DMS53 treated with DMSO at 0.1 percent for 48 hours (cell line): ENCODE measurements at regions not wholly inside any gene's neighbourhood (a gene's known extent, or its start where the extent isn't known, plus 50 kb on each side); places are given as distances from the start of the nearest gene placed in this dataset.
"Not testable (repeated sequence)": the region's sequence is repeated elsewhere in the genome, so short reads cannot be mapped to it uniquely, and the experiment has no call there.

ENCODE experiments used
- DNase-seq: peaks from one replicate; lab custom pipeline; 2025; ENCODE audit not compliant: unreplicated experiment; lab: John Stamatoyannopoulos, UW

- DNase-seq = no peak
Measured at GRCh38 chr18:78240627-78241252, 738.9 kb upstream of the SALL3 start.

- DNase-seq = no peak
Measured at GRCh38 chr18:78241535-78242253, 737.9 kb upstream of the SALL3 start.

- no peak for DNase-seq
Measured at GRCh38 chr18:78242254-78242643, 737.4 kb upstream of the SALL3 start.

- no peak for DNase-seq
Measured at GRCh38 chr18:78242806-78243205, 736.8 kb upstream of the SALL3 start.

GRCh38 chr18:78244779-78245178 is 734.8 kb upstream of the SALL3 start:
- no peak for DNase-seq

- no peak for DNase-seq
Measured at GRCh38 chr18:78245451-78245850, 734.2 kb upstream of the SALL3 start.

- no peak for DNase-seq
Measured at GRCh38 chr18:78246050-78246449, 733.6 kb upstream of the SALL3 start.

GRCh38 chr18:78246588-78246987 is 733.0 kb upstream of the SALL3 start:
- no peak for DNase-seq

GRCh38 chr18:78247615-78248289 is 731.9 kb upstream of the SALL3 start:
- no peak for DNase-seq

- DNase-seq = no peak
Measured at GRCh38 chr18:78255013-78255412, 724.6 kb upstream of the SALL3 start.

- DNase-seq = no peak
Measured at GRCh38 chr18:78268226-78268988, 711.2 kb upstream of the SALL3 start.

GRCh38 chr18:78271790-78272189 is 707.8 kb upstream of the SALL3 start:
- DNase-seq = no peak

- no peak for DNase-seq
Measured at GRCh38 chr18:78273876-78274275, 705.7 kb upstream of the SALL3 start.

- not testable (repeated sequence) for DNase-seq
Measured at GRCh38 chr18:78283425-78283824, 696.2 kb upstream of the SALL3 start.

- DNase-seq = no peak
Measured at GRCh38 chr18:78292618-78293380, 686.8 kb upstream of the SALL3 start.

- DNase-seq = no peak
Measured at GRCh38 chr18:78293540-78293939, 686.1 kb upstream of the SALL3 start.

- DNase-seq = no peak
Measured at GRCh38 chr18:78293940-78294541, 685.6 kb upstream of the SALL3 start.

GRCh38 chr18:78295262-78295661 is 684.4 kb upstream of the SALL3 start:
- no peak for DNase-seq

- no peak for DNase-seq
Measured at GRCh38 chr18:78296166-78296565, 683.5 kb upstream of the SALL3 start.

GRCh38 chr18:78297048-78297447 is 682.6 kb upstream of the SALL3 start:
- no peak for DNase-seq
